CD4-positive, alpha-beta T cell treated with Interleukin-15 for 1 hour (primary cell): ENCODE measurements at regions not wholly inside any gene's neighbourhood (a gene's known extent, or its start where the extent isn't known, plus 50 kb on each side); places are given as distances from the start of the nearest gene placed in this dataset.
"Not testable (repeated sequence)": the region's sequence is repeated elsewhere in the genome, so short reads cannot be mapped to it uniquely, and the experiment has no call there.

Source experiments
- DNase-seq: peaks from one replicate; pipeline ENCODE4 v3.0.0-alpha.2; 2020

- DNase-seq, result no peak
These were observed 298.8 kb upstream of the MAP3K7 start for GRCh38 chr6:90885611-90886056.

- not testable (repeated sequence) for DNase-seq
These were observed 298.3 kb upstream of the MAP3K7 start for GRCh38 chr6:90885137-90885536.

- no peak for DNase-seq
These were observed 290.7 kb upstream of the MAP3K7 start for GRCh38 chr6:90877616-90878015.

- no peak for DNase-seq
These were observed 288.1 kb upstream of the MAP3K7 start for GRCh38 chr6:90874931-90875330.

- DNase-seq, result no peak
These were observed 286.1 kb upstream of the MAP3K7 start for GRCh38 chr6:90872981-90873380.

- DNase-seq, result no peak
These were observed 283.7 kb upstream of the MAP3K7 start for GRCh38 chr6:90870561-90870960.

GRCh38 chr6:90868656-90869055 lies 281.8 kb upstream of the MAP3K7 start:
- DNase-seq, result no peak

- DNase-seq, result no peak
These were observed 281.4 kb upstream of the MAP3K7 start for GRCh38 chr6:90868256-90868655.

GRCh38 chr6:90865513-90865912 lies 278.6 kb upstream of the MAP3K7 start:
- DNase-seq, result no peak

GRCh38 chr6:90863043-90863442 lies 276.2 kb upstream of the MAP3K7 start:
- DNase-seq, result no peak

- no peak for DNase-seq
These were observed 274.1 kb upstream of the MAP3K7 start for GRCh38 chr6:90860822-90861601.

GRCh38 chr6:90859612-90860011 lies 272.7 kb upstream of the MAP3K7 start:
- no peak for DNase-seq

- no peak for DNase-seq
These were observed 272.2 kb upstream of the MAP3K7 start for GRCh38 chr6:90859056-90859455.

- no peak for DNase-seq
These were observed 262.8 kb upstream of the MAP3K7 start for GRCh38 chr6:90849686-90850085.

- DNase-seq, result no peak
These were observed 260.0 kb upstream of the MAP3K7 start for GRCh38 chr6:90846824-90847223.

- DNase-seq, result no peak
These were observed 248.8 kb upstream of the MAP3K7 start for GRCh38 chr6:90835596-90836212.

GRCh38 chr6:90829311-90829710 lies 242.4 kb upstream of the MAP3K7 start:
- no peak for DNase-seq

- no peak for DNase-seq
These were observed 233.6 kb upstream of the MAP3K7 start for GRCh38 chr6:90820436-90820835.

GRCh38 chr6:90819483-90819882 lies 232.6 kb upstream of the MAP3K7 start:
- DNase-seq, result no peak

GRCh38 chr6:90818163-90818562 lies 231.3 kb upstream of the MAP3K7 start:
- no peak for DNase-seq

- DNase-seq, result no peak
These were observed 229.9 kb upstream of the MAP3K7 start for GRCh38 chr6:90816764-90817163.

- no peak for DNase-seq
These were observed 224.8 kb upstream of the MAP3K7 start for GRCh38 chr6:90811596-90812226.

GRCh38 chr6:90809035-90809434 lies 222.2 kb upstream of the MAP3K7 start:
- DNase-seq, result no peak
